ENCODE measurements at regions not wholly inside any gene's neighbourhood (a gene's known extent, or its start where the extent isn't known, plus 50 kb on each side); places are given as distances from the start of the nearest gene placed in this dataset.

- no peak for DNase-seq
Measured at GRCh38 chrY:15162211-15162610, 637.9 kb downstream of the NLGN4Y start.

- DNase-seq = no peak
Measured at GRCh38 chrY:15179890-15180289, 655.6 kb downstream of the NLGN4Y start.

DNA sequence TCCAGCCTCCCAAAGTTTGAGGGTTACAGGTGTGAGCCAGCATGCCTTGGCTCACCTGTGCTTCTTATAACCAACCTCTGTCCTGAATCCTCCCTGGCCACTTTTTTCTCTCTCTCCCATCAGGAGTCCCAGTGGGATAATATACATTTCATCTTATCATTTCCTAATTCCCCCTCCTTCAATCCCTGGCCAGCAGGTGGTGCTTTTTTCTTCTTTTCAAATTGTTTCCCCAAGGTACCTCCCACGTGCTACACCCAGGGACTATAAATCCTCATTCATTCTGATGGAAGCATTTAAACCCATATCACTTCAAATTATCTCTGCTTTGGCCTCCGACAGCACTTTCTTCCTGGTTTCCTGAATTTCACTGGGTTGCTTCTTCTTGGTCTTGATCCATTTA, 704.7 kb downstream of the NLGN4Y start:
- no peak for DNase-seq

DNA sequence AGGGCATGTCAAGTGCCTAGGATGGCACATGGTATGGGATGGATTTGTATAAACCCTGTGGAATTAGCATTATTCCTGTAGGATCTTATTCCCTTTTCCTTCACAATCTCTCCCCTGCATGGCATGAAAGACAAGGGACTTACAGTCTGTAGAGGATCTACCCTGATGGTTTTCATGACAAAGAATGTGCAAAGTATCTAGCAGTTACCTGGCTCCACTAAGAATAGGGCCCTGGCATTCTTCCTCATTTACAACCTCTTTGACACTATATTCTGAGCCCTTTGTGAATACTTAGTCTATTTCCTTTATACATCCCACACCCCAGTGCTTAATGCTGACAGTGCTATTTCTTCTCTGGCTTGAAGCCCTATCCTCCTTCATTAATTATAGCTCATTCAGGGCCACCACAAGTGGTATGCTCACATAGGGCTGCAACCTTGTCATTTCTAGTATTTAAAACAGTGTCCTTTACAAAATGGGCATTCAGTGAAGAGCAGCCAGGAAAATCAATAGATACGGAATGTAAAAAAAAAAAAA, 715.3 kb downstream of the NLGN4Y start:
- no peak for DNase-seq

DNA sequence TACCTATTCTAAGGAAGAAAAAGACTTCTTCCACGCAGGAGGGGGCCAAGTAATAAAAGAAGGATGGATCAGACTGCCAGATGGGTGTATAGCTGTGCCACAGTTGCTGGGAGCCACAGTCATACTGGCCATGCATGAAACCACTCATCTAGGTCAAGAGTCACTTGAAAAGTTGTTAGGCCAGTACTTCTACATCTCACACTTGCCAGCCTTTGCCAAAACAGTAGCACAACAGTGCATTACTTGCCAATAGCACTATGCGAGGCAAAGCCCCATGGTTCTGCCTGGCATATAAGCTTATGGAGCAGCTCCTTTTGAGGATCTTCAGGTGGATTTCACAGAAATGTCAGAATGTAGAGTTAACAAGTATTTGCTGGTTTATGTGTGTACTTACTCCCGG, 735.0 kb downstream of the NLGN4Y start:
- DNase-seq = no peak

DNA sequence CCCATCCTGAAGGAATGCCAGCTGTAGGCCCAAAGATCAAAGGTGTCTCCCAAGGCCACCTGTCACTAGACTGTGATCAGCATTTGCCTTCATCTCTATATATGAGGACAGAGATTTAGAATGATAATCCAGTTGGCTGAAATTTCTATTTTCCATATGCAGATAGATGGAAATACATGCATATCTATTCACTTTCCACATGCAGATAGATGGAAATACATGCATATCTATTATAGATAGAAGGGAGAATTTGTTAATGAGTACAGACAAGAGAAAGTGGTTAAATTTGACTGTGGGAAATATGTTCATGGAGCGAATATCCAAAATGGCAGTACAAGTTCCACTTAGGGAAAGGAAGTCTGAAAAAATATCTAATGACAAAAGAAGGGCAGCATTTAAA, 762.2 kb downstream of the NLGN4Y start:
- no peak for DNase-seq

- DNase-seq = no peak
Measured at GRCh38 chrY:15289821-15290220, 765.5 kb downstream of the NLGN4Y start.

DNA sequence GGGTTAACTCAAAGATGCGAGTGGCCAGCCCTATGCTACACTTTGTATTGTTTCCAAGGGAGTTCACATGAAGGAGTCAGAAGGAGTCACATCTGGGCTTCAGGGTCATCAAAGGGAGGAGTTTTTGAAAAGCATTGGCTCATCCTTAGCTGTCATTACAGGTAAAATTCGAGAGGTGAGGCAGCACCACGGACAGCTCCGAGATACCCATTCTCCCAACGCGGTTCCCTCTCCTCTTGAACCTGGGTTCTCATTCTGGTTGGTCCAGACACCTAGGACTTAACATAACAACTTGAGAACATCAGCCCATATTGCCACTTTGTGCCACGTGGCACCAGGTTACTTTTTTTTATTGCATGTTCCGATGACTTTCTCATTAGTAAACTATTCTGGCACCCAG, 768.6 kb downstream of the NLGN4Y start:
- no peak for DNase-seq

GRCh38 chrY:15301879-15302278, 777.5 kb downstream of the NLGN4Y start:
- DNase-seq = no peak

DNA sequence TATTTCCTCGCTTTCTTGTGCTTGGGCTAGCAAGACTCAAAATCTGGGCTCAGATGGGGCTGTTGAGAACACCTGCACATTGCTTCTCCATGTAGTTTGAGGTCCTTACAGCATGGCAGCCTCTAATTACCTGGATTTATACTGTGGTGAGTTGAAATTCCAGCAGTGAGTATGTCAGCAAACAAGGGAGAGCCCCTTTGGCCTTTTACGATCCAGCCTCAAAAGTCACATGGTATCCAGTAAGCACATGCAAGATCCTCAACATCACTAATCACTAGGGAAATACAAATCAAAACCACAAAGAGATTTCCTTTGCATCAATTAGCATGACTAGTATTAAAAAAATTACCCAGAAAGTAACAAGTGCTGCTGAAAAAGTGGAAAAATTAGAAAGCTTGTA, 787.8 kb downstream of the NLGN4Y start:
- DNase-seq = no peak

- DNase-seq = no peak
Measured at GRCh38 chrY:15324189-15324588, 799.9 kb downstream of the NLGN4Y start.

GRCh38 chrY:15325201-15325600, 800.9 kb downstream of the NLGN4Y start:
- DNase-seq = no peak

GRCh38 chrY:15326673-15327072, 802.3 kb downstream of the NLGN4Y start:
- no peak for DNase-seq

- no peak for DNase-seq
Measured at GRCh38 chrY:15328848-15329247, 804.5 kb downstream of the NLGN4Y start.

GRCh38 chrY:15343522-15343921, 819.2 kb downstream of the NLGN4Y start:
- no peak for DNase-seq

DNA sequence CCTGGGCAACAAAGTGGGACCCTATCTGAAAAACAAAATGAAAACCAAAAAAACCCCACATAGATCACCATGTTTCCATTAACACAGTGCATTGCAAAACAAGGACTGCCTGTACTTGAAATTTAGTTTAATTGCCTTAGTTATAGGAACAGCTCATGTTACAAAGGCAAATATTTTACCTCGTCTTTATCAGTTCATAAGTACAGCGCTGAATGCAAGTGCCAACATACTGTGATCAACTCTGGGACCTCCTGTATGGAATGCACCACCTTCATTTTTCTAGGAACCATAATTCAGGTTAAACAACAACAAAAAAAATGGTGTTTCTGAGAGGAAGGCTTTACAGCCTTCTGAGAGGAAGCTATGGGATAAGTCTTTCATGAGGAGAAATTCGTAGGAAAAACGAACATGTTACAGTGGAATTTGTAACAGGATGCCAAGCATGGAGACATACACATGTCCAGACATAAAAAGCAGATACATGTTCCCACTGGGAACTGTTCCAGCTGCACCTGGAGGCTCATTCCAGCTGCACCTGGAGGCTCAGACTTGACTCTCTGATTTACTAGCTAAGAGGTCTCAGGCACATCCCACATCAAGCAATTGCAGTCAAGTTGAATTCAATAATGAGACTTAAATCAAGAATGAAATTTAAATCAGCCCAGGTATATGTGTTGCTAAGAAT, 821.3 kb downstream of the NLGN4Y start:
- no peak for DNase-seq

DNA sequence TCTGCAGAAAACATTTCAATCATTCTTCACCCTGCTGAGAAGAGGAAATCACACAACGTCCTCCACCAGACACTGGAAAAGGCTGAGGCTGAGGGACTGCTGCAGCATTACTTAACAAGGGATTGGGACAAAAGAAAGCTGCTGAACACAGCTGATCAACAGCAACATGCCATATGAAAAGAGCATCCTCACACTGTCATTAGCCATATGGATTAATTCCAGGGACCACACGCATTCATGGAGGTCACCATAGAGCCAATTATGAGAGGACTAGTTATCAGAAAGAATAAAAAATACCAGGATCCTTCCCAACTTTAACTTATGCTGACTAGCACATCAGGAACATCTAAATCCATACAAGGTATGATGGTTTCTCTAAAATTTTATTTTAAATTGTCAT, 825.0 kb downstream of the NLGN4Y start:
- no peak for DNase-seq

GRCh38 chrY:15355321-15355720, 831.0 kb downstream of the NLGN4Y start:
- DNase-seq = peak; percentile 0

- DNase-seq = no peak
Measured at GRCh38 chrY:15360471-15360870, 836.1 kb downstream of the NLGN4Y start.

DNA sequence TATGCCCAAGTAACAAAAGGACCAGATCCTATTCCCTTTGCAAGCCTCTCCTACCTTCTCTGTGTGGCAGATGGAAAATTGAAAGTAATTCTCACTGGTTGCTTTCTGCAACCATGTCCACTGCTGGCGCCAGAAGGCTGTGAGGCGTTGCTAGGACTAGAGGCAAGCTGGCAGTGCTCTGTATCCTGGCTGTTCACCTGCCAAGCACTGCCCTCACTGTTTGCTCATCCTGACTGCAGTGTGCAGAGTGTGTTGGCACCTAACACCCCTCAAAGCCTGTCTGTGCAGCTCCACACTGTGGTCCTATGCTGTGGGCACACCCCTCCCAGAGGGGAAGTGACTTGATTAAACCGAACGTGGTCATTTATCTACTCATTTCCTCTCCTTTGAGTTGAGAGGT, 840.7 kb downstream of the NLGN4Y start:
- DNase-seq = no peak

GRCh38 chrY:15368786-15369185, 844.5 kb downstream of the NLGN4Y start:
- DNase-seq = no peak

- no peak for DNase-seq
Measured at GRCh38 chrY:15385178-15385577, 860.8 kb downstream of the NLGN4Y start.

DNA sequence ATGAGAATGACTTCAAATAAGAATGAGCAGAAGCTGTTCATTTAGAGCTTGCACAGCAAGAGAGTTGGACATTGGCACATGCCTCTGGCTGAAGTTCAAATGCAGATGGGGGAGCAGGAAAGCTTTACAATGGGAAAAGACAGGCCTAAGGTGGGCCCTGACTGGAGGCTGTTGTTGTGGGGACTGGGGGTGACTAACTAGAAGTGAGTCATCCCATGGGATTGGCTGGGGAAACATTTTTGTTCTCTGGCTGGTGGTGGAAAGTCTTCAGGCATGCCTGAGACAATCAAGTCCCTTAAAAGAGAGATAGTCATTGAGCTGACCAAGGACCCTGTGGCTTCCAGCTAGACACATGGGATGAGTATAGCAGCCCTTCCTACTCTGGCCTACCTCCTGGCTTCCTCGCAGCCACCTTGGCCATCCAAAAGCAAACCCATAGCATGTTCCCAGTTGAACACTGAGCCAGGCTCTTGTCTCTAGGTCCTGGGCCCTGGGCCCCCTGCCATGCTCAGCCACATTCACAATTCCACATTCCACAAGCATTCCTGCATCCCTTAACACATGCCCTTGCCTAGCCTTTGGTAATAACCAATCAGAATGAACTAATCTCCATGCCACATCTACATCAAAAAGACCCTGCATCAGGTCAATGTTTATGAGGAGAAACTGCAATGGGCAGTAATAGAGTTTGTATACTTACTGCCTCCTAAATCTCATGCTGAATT, 873.4 kb downstream of the NLGN4Y start:
- DNase-seq = no peak

DNA sequence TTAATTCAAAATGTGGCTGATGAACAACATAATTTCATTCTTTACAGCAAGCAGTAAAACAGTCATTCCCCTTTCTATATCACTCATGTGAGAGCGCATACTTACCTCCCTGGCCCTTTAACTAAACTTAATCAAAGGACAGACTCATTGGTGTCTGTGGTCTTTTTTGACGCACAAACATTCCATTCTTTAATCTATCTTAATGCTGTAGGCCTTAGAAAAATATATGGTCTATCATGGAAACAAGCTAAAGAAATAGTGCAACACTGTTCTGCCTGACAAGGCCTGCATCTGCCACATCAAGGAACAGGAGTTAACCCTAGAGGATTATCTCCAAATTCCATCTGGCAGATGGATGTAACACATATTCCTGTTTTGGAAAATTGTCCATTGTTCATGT, 878.1 kb downstream of the NLGN4Y start:
- DNase-seq = no peak

- DNase-seq = no peak
Measured at GRCh38 chrY:15404551-15404950, 880.2 kb downstream of the NLGN4Y start.
